HFF-Myc (cell line): ENCODE measurements at regions not wholly inside any gene's neighbourhood (a gene's known extent, or its start where the extent isn't known, plus 50 kb on each side); places are given as distances from the start of the nearest gene placed in this dataset.

Experiments
- DNase-seq: peaks from one replicate; pipeline ENCODE4 v3.0.0-alpha.2; 2011; ENCODE audit warnings: low read depth; ENCODE audit errors: extremely low read depth
- H3K4me3 ChIP-seq: replicated peaks from 2 replicates; pipeline ENCODE4 v1.5.1; 2011; ENCODE audit warnings: low read depth, mild to moderate bottlenecking, control low read depth, low read length
- TF ChIP-seq, protein P1 (sequence below): IDR thresholded peaks from 2 replicates; pipeline ENCODE4 v1.5.1; 2012; ENCODE audit warnings: mild to moderate bottlenecking, low read depth, low read length, control low read depth; ENCODE audit errors: missing control alignments

- TF ChIP-seq, protein P1, sequence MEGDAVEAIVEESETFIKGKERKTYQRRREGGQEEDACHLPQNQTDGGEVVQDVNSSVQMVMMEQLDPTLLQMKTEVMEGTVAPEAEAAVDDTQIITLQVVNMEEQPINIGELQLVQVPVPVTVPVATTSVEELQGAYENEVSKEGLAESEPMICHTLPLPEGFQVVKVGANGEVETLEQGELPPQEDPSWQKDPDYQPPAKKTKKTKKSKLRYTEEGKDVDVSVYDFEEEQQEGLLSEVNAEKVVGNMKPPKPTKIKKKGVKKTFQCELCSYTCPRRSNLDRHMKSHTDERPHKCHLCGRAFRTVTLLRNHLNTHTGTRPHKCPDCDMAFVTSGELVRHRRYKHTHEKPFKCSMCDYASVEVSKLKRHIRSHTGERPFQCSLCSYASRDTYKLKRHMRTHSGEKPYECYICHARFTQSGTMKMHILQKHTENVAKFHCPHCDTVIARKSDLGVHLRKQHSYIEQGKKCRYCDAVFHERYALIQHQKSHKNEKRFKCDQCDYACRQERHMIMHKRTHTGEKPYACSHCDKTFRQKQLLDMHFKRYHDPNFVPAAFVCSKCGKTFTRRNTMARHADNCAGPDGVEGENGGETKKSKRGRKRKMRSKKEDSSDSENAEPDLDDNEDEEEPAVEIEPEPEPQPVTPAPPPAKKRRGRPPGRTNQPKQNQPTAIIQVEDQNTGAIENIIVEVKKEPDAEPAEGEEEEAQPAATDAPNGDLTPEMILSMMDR: no peak
- DNase-seq: no peak
- no peak overlapping the region for H3K4me3 ChIP-seq
These were observed 135.6 kb downstream of the SOX2 start for GRCh38 chr3:181847276-181847675.

DNA sequence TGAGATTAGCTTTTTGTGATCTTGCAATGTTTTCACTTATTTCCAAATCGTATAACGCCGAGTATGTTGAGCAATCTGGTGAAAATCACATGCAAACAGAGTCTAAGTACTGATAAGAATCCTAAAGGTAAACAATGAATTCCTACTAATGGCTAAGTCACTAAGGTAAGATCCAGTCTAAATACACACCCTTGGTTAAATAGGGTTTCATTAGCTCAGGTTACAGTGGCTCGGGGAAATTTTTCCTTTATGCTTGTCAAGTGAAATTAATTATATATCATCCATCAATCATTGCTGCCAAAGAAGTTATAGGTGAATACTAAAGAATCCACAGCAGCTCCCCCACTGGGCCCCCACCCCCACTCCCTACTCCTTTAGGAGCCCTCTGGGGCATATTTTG is 139.3 kb downstream of the SOX2 start:
- DNase-seq: no peak
- TF ChIP-seq, protein P1: no peak
- no peak overlapping the region for H3K4me3 ChIP-seq

DNA sequence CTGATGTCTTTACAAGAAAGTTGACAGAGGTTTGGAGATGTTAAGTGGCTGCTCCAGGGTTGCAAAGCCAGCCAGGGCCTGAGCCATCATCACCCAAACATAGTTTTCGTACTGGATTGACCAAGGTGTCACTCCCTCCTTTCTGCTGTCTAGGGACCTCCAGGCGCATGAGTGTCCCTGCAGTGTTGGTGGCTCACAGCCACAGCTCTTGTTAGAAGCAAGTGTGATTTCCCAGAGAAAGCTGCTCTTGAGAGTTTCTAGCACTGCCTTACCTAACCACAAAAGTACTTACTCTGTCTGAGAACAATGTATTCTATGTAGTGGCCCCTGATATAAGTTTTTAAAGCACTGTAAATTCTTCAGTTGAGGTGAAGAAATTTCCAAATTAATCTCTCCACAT is 144.1 kb downstream of the SOX2 start:
- no peak for DNase-seq
- no peak overlapping the region for H3K4me3 ChIP-seq
- TF ChIP-seq, protein P1: no peak

GRCh38 chr3:181859518-181859917 is 147.8 kb downstream of the SOX2 start:
- DNase-seq: no peak
- TF ChIP-seq, protein P1: no peak
- H3K4me3 ChIP-seq: no peak overlapping the region

- no peak for DNase-seq
- H3K4me3 ChIP-seq: no peak overlapping the region
- TF ChIP-seq, protein P1: no peak
These were observed 148.5 kb downstream of the SOX2 start for GRCh38 chr3:181860235-181860634.

- H3K4me3 ChIP-seq: no peak overlapping the region
- TF ChIP-seq, protein P1: no peak
- DNase-seq: no peak
These were observed 150.8 kb downstream of the SOX2 start for GRCh38 chr3:181862502-181862901.

DNA sequence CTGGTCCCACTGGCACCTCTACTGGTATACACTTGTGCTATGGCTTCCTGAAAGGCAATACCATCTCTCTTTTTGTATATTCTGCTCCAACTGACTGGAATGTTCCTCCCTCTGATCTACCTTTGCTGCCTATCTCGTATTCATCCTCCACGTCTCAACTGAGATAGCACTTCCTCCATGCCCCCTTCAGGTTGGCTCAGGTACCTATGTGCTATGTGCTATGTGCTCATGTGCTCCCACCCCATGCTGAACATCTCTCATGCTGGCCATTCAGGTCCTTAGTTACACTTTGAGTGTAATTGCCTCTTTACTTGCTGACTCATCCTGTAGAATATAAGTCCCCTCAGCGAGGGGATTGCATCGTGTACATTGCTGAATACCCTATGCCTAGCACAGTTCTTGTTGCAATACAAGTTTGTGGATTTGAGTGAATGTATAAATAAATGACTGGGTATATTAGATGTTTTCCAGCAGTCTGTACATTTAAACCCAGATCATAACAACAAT is 156.9 kb downstream of the SOX2 start:
- DNase-seq: no peak

More for the DNA sequence above, 156.9 kb downstream of the SOX2 start:
- H3K4me3 ChIP-seq: no peak overlapping the region
- TF ChIP-seq, protein P1: no peak
